PC-9 (cell line): ENCODE measurements at regions not wholly inside any gene's neighbourhood (a gene's known extent, or its start where the extent isn't known, plus 50 kb on each side); places are given as distances from the start of the nearest gene placed in this dataset.

ENCODE experiments used
- CTCF ChIP-seq: fragments of 200-600 bp; sonication (generic); conservative IDR thresholded peaks from 2 replicates; pipeline ENCODE4 v1.6.1; 2017; ENCODE audit warnings: mixed run types, antibody characterized with exemption, mild to moderate bottlenecking, moderate library complexity
- EZH2 ChIP-seq: fragments of 200-600 bp; sonication (generic); IDR thresholded peaks from 2 replicates; pipeline ENCODE4 v1.8.0; 2017; ENCODE audit warnings: antibody characterized with exemption, low read depth

- no peak for TF ChIP-seq CTCF
- TF ChIP-seq EZH2, result no peak
These were observed 256.7 kb downstream of the KLF6 start for GRCh38 chr10:3528271-3528670.
